ENCODE measurements at regions not wholly inside any gene's neighbourhood (a gene's known extent, or its start where the extent isn't known, plus 50 kb on each side); places are given as distances from the start of the nearest gene placed in this dataset.

- Histone ChIP-seq H3K36me3 (ENCODE audit: insufficient read depth, low read length) (no peaks in the 10 kb centered on the region), H3K4me3 (ENCODE audit: low read length) (no peak overlapping the region), H3K27me3 (ENCODE audit: control insufficient read depth in 1 of 2, insufficient read depth in 2 of 2, low read length in 2 of 2) (no peaks in the 10 kb centered on the region), H3K9me3 (ENCODE audit: control insufficient read depth in 1 of 2, insufficient read depth in 1 of 2, low read length in 2 of 2) (peaks cover 0 to 5% of the 10 kb centered on the region in 2 experiments), H3K4me1 (ENCODE audit: insufficient read depth, low read length) (no peaks in the 10 kb centered on the region), H3K27ac (ENCODE audit: low read depth in 1 of 2, low read length in 2 of 2) (no peak overlapping the region)
- no peak for TF ChIP-seq CTCF (IDR thresholded peaks at IDR 0.05)
- no peak for ATAC-seq (ENCODE audit: poor library complexity)
- no peaks in the 10 kb centered on the region for H3K4me1 Mint-ChIP-seq (ENCODE audit: low read depth)
- H3K27me3 Mint-ChIP-seq = no peaks in the 10 kb centered on the region
- no peak for DNase-seq
- H3K27ac Mint-ChIP-seq = no peak overlapping the region
- H3K9me3 Mint-ChIP-seq = peaks cover 2% of the 10 kb centered on the region
- ChIA-PET CTCF (interaction anchor here (0.5 kb wide), 1 partner anchor 116 kb away, joined by 3 read pairs; no protein-coding TSS in a partner anchor), POLR2A (no interaction called here)
- intact Hi-C loops (cut with DNase I, micrococcal nuclease) = no loop called here
- no peaks in the 10 kb centered on the region for H3K36me3 Mint-ChIP-seq (ENCODE audit: low read depth)
- no peak overlapping the region for H3K4me3 Mint-ChIP-seq
These were observed 325.8 kb downstream of the FAT3 start for GRCh38 chr11:92550411-92550810.

- no peak overlapping the region for H3K27ac ChIP-seq (ENCODE audit: low read depth in 1 of 2, low read length in 2 of 2)
- no peaks in the 10 kb centered on the region for H3K27me3 ChIP-seq (ENCODE audit: control insufficient read depth in 1 of 2, insufficient read depth in 2 of 2, low read length in 2 of 2)
- CTCF ChIA-PET = no interaction called here
- no peaks in the 10 kb centered on the region for H3K27me3 Mint-ChIP-seq
- H3K4me1 Mint-ChIP-seq (ENCODE audit: low read depth) = no peaks in the 10 kb centered on the region
- intact Hi-C loops (cut with DNase I, micrococcal nuclease) = no loop called here
- no peak for DNase-seq
- H3K27ac Mint-ChIP-seq = no peak overlapping the region
- no peak overlapping the region for H3K4me3 Mint-ChIP-seq
- H3K4me1 ChIP-seq (ENCODE audit: insufficient read depth, low read length) = no peaks in the 10 kb centered on the region
- no peak for ATAC-seq (ENCODE audit: poor library complexity)
- peaks cover 0 to 5% of the 10 kb centered on the region in 2 experiments for H3K9me3 ChIP-seq (ENCODE audit: control insufficient read depth in 1 of 2, insufficient read depth in 1 of 2, low read length in 2 of 2)
- H3K36me3 Mint-ChIP-seq (ENCODE audit: low read depth) = no peaks in the 10 kb centered on the region
- no peak for TF ChIP-seq CTCF (IDR thresholded peaks at IDR 0.05)
- H3K36me3 ChIP-seq (ENCODE audit: insufficient read depth, low read length) = no peaks in the 10 kb centered on the region
- H3K9me3 Mint-ChIP-seq = peaks cover 2% of the 10 kb centered on the region
- H3K4me3 ChIP-seq (ENCODE audit: low read length) = no peak overlapping the region
- POLR2A ChIA-PET = no interaction called here
These were observed 326.3 kb downstream of the FAT3 start for GRCh38 chr11:92550871-92551270.

GRCh38 chr11:92552942-92553341 is 328.3 kb downstream of the FAT3 start:
- Mint-ChIP-seq H3K27me3 (no peaks in the 10 kb centered on the region), H3K4me1 (ENCODE audit: low read depth) (no peaks in the 10 kb centered on the region), H3K27ac (no peak overlapping the region), H3K4me3 (no peak overlapping the region), H3K9me3 (peaks cover 2% of the 10 kb centered on the region), H3K36me3 (ENCODE audit: low read depth) (no peaks in the 10 kb centered on the region)
- ChIA-PET CTCF (no interaction called here), POLR2A (no interaction called here)
- Histone ChIP-seq H3K4me3 (ENCODE audit: low read length) (no peak overlapping the region), H3K27ac (ENCODE audit: low read depth in 1 of 2, low read length in 2 of 2) (no peak overlapping the region), H3K27me3 (ENCODE audit: control insufficient read depth in 1 of 2, insufficient read depth in 2 of 2, low read length in 2 of 2) (no peaks in the 10 kb centered on the region), H3K36me3 (ENCODE audit: insufficient read depth, low read length) (no peaks in the 10 kb centered on the region), H3K4me1 (ENCODE audit: insufficient read depth, low read length) (no peaks in the 10 kb centered on the region), H3K9me3 (ENCODE audit: control insufficient read depth in 1 of 2, insufficient read depth in 1 of 2, low read length in 2 of 2) (peaks cover 0 to 5% of the 10 kb centered on the region in 2 experiments)
- no peak for TF ChIP-seq CTCF (IDR thresholded peaks at IDR 0.05)
- intact Hi-C loops (cut with DNase I, micrococcal nuclease) = no loop called here
- no peak for DNase-seq
- no peak for ATAC-seq (ENCODE audit: poor library complexity)
